IPS-18c (cell line): ENCODE measurements at regions not wholly inside any gene's neighbourhood (a gene's known extent, or its start where the extent isn't known, plus 50 kb on each side); places are given as distances from the start of the nearest gene placed in this dataset.
"Not testable (repeated sequence)": the region's sequence is repeated elsewhere in the genome, so short reads cannot be mapped to it uniquely, and the experiment has no call there.

Experiments used
- H3K4me3 ChIP-seq: 2 replicates; pipeline ENCODE4 v1.7.0; 2013; ENCODE audit warnings: low read depth, mild to moderate bottlenecking, low read length, moderate library complexity; ENCODE audit not compliant: insufficient read depth
- H3K9me3 ChIP-seq: one replicate; pipeline ENCODE4 v1.6.1; 2013; ENCODE audit warnings: mild to moderate bottlenecking, low read length, moderate library complexity; ENCODE audit not compliant: control insufficient read depth, insufficient read depth

- H3K9me3 ChIP-seq: no peaks in the 10 kb centered on the region
- H3K4me3 ChIP-seq: no peak overlapping the region
Measured at GRCh38 chr11:127806501-127806900, 780.9 kb downstream of the ETS1 start.

GRCh38 chr11:127805771-127806170, 781.6 kb downstream of the ETS1 start:
- Histone ChIP-seq H3K4me3 (no peak overlapping the region), H3K9me3 (no peaks in the 10 kb centered on the region)

- Histone ChIP-seq H3K4me3 (no peak overlapping the region), H3K9me3 (no peaks in the 10 kb centered on the region)
Measured at GRCh38 chr11:127804747-127805400, 782.5 kb downstream of the ETS1 start.

GRCh38 chr11:127803755-127804154, 783.6 kb downstream of the ETS1 start:
- Histone ChIP-seq H3K4me3 (no peak overlapping the region), H3K9me3 (no peaks in the 10 kb centered on the region)

GRCh38 chr11:127800989-127801688, 786.2 kb downstream of the ETS1 start:
- Histone ChIP-seq H3K4me3 (no peak overlapping the region), H3K9me3 (no peaks in the 10 kb centered on the region)

- H3K4me3 ChIP-seq: no peak overlapping the region
- no peaks in the 10 kb centered on the region for H3K9me3 ChIP-seq
Measured at GRCh38 chr11:127795326-127795725, 792.0 kb downstream of the ETS1 start.

GRCh38 chr11:127791844-127792243, 791.3 kb upstream of the KIRREL3 start:
- no peak overlapping the region for H3K4me3 ChIP-seq
- H3K9me3 ChIP-seq: no peaks in the 10 kb centered on the region

GRCh38 chr11:127790592-127790991, 790.0 kb upstream of the KIRREL3 start:
- no peak overlapping the region for H3K4me3 ChIP-seq
- no peaks in the 10 kb centered on the region for H3K9me3 ChIP-seq

GRCh38 chr11:127789927-127790326, 789.4 kb upstream of the KIRREL3 start:
- Histone ChIP-seq H3K4me3 (no peak overlapping the region), H3K9me3 (no peaks in the 10 kb centered on the region)

- H3K9me3 ChIP-seq, H3K4me3 ChIP-seq: not testable (repeated sequence)
Measured at GRCh38 chr11:127772938-127773337, 772.4 kb upstream of the KIRREL3 start.

GRCh38 chr11:127768931-127769330, 768.4 kb upstream of the KIRREL3 start:
- H3K4me3 ChIP-seq: not testable (repeated sequence)

GRCh38 chr11:127766734-127767133, 766.2 kb upstream of the KIRREL3 start:
- Histone ChIP-seq H3K9me3 (no peaks in the 10 kb centered on the region), H3K4me3 (no peak overlapping the region)

More at GRCh38 chr11:127768931-127769330, 768.4 kb upstream of the KIRREL3 start:
- not testable (repeated sequence) for H3K9me3 ChIP-seq

GRCh38 chr11:127738771-127739286, 738.3 kb upstream of the KIRREL3 start:
- no peak overlapping the region for H3K4me3 ChIP-seq
- no peaks in the 10 kb centered on the region for H3K9me3 ChIP-seq

- Histone ChIP-seq H3K9me3 (no peaks in the 10 kb centered on the region), H3K4me3 (no peak overlapping the region)
Measured at GRCh38 chr11:127737499-127737898, 736.9 kb upstream of the KIRREL3 start.

- Histone ChIP-seq H3K9me3 (no peaks in the 10 kb centered on the region), H3K4me3 (no peak overlapping the region)
Measured at GRCh38 chr11:127733552-127733951, 733.0 kb upstream of the KIRREL3 start.

- Histone ChIP-seq H3K4me3 (no peak overlapping the region), H3K9me3 (no peaks in the 10 kb centered on the region)
Measured at GRCh38 chr11:127726367-127726766, 725.8 kb upstream of the KIRREL3 start.

GRCh38 chr11:127723714-127724113, 723.1 kb upstream of the KIRREL3 start:
- H3K4me3 ChIP-seq: no peak overlapping the region

GRCh38 chr11:127713226-127713625, 712.7 kb upstream of the KIRREL3 start:
- no peaks in the 10 kb centered on the region for H3K9me3 ChIP-seq
- H3K4me3 ChIP-seq: no peak overlapping the region

More at GRCh38 chr11:127723714-127724113, 723.1 kb upstream of the KIRREL3 start:
- no peaks in the 10 kb centered on the region for H3K9me3 ChIP-seq
